Uterus (tissue), 3 donors: ENCODE measurements at regions not wholly inside any gene's neighbourhood (a gene's known extent, or its start where the extent isn't known, plus 50 kb on each side); places are given as distances from the start of the nearest gene placed in this dataset.
"Not testable (repeated sequence)": the region's sequence is repeated elsewhere in the genome, so short reads cannot be mapped to it uniquely, and the experiment has no call there.

ENCODE experiments used
- DNase-seq, 2 donors: peaks; one replicate each; pipeline ENCODE4 v3.0.0-alpha.2; 2019 to 2020
- H3K27ac ChIP-seq, 2 donors: fragments of 200-600 bp; sonication (generic); 1 replicate in 1 of 2; 2 replicates in 1 of 2; pipeline ENCODE4 v1.5.1; 2016 to 2018
- H3K27me3 ChIP-seq, 2 donors: fragments of 200-600 bp; sonication (generic); one replicate each; pipeline ENCODE4 v1.5.1; 2018 to 2019; ENCODE audit warnings: control low read depth in 1 of 2
- H3K36me3 ChIP-seq, 2 donors: fragments of 200-600 bp; sonication (generic); one replicate each; pipeline ENCODE4 v1.5.1; 2019; ENCODE audit warnings: control low read depth in 1 of 2
- H3K4me1 ChIP-seq, 2 donors: fragments of 200-600 bp; sonication (generic); one replicate each; pipeline ENCODE4 v1.5.1; 2018 to 2019; ENCODE audit warnings: control low read depth in 1 of 2
- H3K4me3 ChIP-seq, 2 donors: fragments of 200-600 bp; sonication (generic); 1 replicate in 1 of 2; 2 replicates in 1 of 2; pipeline ENCODE4 v1.5.1; 2018 to 2019; ENCODE audit warnings: mild to moderate bottlenecking in 1 of 2
- H3K9me3 ChIP-seq, 2 donors: fragments of 200-600 bp; sonication (generic); one replicate each; pipeline ENCODE4 v1.5.1; 2019; ENCODE audit warnings: control low read depth in 1 of 2
- POLR2A ChIP-seq, 2 donors: fragments of 450-650 bp; IDR thresholded peaks; one replicate each; pipeline ENCODE4 v1.6.1; 2016; ENCODE audit warnings: antibody characterized with exemption in 2 of 2, mild to moderate bottlenecking in 1 of 2, moderate library complexity in 1 of 2
- intact Hi-C: fragments of 100-400 bp; cut with DNase I; formaldehyde crosslinking; loops from one replicate; pipeline ENCODE4 v1.15.1; 2023; ENCODE audit warnings: low total_unique reads
- TF ChIP-seq, protein P1 (sequence below), 4 experiments: fragments of 200-600 bp in 2 of 4; fragments of 450-650 bp in 2 of 4; sonication (generic) in 2 of 4; IDR thresholded peaks; one replicate each; pipeline ENCODE4 v1.5.1; 2016 to 2019; ENCODE audit warnings: antibody characterized with exemption in 4 of 4, mild to moderate bottlenecking in 2 of 4, moderate library complexity in 1 of 4
- donor health status: DM: yes; HTN: yes; CAD: no.

DNA sequence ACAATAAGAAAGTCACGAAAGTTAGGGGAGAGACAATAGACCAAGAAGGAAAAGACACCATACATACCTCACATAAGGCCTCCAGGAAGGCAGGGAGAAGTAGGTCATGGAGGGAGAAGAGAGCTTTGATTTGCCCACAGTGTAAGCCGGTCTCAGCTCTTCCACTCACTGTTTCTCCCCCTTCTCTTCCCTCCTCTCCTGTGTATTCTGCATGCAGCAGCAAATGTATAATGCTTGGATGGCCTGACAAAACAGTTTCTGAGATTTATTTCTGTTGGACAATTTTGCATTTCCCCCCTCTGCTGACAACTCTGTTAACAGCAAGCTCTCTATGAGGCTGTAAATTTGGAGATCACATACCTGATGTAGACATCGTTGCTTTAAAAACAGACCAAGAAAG is 318.9 kb downstream of the OMA1 start:
- Histone ChIP-seq H3K4me1 (no peaks in the 10 kb centered on the region), H3K9me3 (no peaks in the 10 kb centered on the region), H3K4me3 (no peak overlapping the region), H3K36me3 (no peaks in the 10 kb centered on the region), H3K27ac (no peak overlapping the region), H3K27me3 (no peaks in the 10 kb centered on the region)
- DNase-seq: no peak
- TF ChIP-seq, protein P1, sequence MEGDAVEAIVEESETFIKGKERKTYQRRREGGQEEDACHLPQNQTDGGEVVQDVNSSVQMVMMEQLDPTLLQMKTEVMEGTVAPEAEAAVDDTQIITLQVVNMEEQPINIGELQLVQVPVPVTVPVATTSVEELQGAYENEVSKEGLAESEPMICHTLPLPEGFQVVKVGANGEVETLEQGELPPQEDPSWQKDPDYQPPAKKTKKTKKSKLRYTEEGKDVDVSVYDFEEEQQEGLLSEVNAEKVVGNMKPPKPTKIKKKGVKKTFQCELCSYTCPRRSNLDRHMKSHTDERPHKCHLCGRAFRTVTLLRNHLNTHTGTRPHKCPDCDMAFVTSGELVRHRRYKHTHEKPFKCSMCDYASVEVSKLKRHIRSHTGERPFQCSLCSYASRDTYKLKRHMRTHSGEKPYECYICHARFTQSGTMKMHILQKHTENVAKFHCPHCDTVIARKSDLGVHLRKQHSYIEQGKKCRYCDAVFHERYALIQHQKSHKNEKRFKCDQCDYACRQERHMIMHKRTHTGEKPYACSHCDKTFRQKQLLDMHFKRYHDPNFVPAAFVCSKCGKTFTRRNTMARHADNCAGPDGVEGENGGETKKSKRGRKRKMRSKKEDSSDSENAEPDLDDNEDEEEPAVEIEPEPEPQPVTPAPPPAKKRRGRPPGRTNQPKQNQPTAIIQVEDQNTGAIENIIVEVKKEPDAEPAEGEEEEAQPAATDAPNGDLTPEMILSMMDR (IDR thresholded peaks at IDR 0.05): no peak
- no peak for TF ChIP-seq POLR2A (IDR thresholded peaks at IDR 0.05)
- intact Hi-C loops: no loop called here

DNA sequence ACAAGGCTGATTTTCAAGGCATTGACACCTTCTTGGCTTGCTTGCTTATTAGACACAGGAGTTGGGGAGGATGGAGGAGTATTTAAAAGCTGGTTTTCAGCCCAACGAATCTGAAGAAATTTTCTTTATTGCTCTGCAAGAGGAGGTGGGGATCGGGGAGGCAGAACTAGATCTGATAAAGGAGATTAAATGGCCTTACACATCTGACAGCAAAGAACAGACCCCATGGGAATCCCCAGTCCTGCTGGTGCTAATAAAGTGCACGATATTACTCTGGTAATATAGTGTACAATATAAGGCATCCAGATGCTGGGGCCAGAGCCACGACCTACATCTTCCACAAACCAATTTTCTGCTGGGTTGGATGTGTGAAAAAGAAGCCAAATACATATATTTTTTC is 323.0 kb downstream of the OMA1 start:
- Histone ChIP-seq H3K27me3 (no peaks in the 10 kb centered on the region), H3K27ac (no peak overlapping the region), H3K36me3 (no peaks in the 10 kb centered on the region), H3K4me3 (no peak overlapping the region), H3K4me1 (no peaks in the 10 kb centered on the region), H3K9me3 (no peaks in the 10 kb centered on the region)
- intact Hi-C loops: no loop called here
- DNase-seq: no peak
- no peak for TF ChIP-seq POLR2A (IDR thresholded peaks at IDR 0.05)
- TF ChIP-seq, protein P1 (IDR thresholded peaks at IDR 0.05): no peak

DNA sequence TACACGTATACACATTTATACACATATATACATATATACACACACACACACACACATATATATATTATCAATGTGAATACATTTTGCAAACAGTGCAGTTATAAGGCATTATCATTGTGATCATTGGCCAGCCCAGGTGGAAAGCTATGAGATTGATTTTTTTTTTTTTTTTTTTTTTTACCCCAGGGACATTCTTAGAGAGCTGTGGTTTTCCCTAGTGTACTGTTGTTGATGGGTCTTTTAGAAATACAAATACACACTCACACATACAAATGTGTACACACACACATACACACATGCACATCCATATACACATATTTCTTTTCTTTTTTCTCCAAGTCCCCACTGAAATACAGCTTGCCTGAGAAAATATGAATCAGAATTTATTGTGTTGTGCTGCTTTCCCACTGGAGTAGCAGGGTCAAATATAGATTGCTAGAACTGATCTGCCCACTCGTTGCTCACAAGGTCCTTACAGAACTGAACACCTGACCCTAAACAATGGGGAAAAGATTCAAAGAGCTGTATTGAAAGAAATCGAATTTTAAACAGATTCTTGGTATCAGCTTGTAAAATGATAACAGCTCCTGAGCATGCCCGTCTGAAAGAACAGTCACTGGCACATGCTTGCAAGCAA is 325.6 kb downstream of the OMA1 start:
- Histone ChIP-seq H3K4me1 (no peaks in the 10 kb centered on the region), H3K9me3 (no peaks in the 10 kb centered on the region), H3K4me3 (no peak overlapping the region), H3K27ac (no peak overlapping the region), H3K27me3 (no peaks in the 10 kb centered on the region), H3K36me3 (no peaks in the 10 kb centered on the region)
- intact Hi-C loops: no loop called here
- no peak for TF ChIP-seq POLR2A (IDR thresholded peaks at IDR 0.05)
- TF ChIP-seq, protein P1 (IDR thresholded peaks at IDR 0.05): no peak
- no peak for DNase-seq

GRCh38 chr1:58216169-58216568 is 330.4 kb downstream of the OMA1 start:
- H3K27me3 ChIP-seq, H3K4me3 ChIP-seq, H3K4me1 ChIP-seq, H3K36me3 ChIP-seq, H3K27ac ChIP-seq, H3K9me3 ChIP-seq, DNase-seq, intact Hi-C loops: not testable (repeated sequence)

DNA sequence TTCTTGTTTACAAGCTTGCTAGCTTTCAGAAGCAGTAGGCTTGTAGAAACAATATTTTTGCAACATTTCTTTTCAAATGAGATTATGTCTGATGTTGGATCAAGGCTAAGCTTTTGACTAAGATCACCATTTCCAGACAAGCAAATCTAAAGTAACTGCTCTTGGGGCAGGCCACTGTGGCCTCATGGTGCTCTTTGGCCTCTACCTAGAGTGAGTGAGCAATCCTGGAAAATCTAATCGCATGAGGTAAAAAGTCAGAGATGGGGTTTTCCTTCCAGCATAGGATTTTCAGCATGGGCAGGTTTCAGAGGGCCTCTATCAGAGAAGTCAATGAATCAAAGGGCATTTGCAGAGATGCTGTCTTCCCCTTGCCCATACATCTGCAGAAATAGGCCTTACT is 331.9 kb downstream of the OMA1 start:
- no peaks in the 10 kb centered on the region for H3K36me3 ChIP-seq
- H3K4me1 ChIP-seq: no peaks in the 10 kb centered on the region
- no peaks in the 10 kb centered on the region for H3K9me3 ChIP-seq
- intact Hi-C loops: no loop called here
- no peak for TF ChIP-seq POLR2A (IDR thresholded peaks at IDR 0.05)
- TF ChIP-seq, protein P1 (IDR thresholded peaks at IDR 0.05): no peak
- DNase-seq: no peak
- H3K27me3 ChIP-seq: no peaks in the 10 kb centered on the region
- no peak overlapping the region for H3K27ac ChIP-seq
- H3K4me3 ChIP-seq: no peak overlapping the region

GRCh38 chr1:58211869-58212268 is 334.7 kb downstream of the OMA1 start:
- no peaks in the 10 kb centered on the region for H3K4me1 ChIP-seq
- H3K9me3 ChIP-seq: no peaks in the 10 kb centered on the region
- no peak for TF ChIP-seq POLR2A (IDR thresholded peaks at IDR 0.05)
- TF ChIP-seq, protein P1 (IDR thresholded peaks at IDR 0.05): no peak
- H3K27ac ChIP-seq: no peak overlapping the region
- intact Hi-C loops: no loop called here
- no peaks in the 10 kb centered on the region for H3K27me3 ChIP-seq
- no peak overlapping the region for H3K4me3 ChIP-seq
- no peaks in the 10 kb centered on the region for H3K36me3 ChIP-seq
- no peak for DNase-seq
